ENCODE measurements at regions not wholly inside any gene's neighbourhood (a gene's known extent, or its start where the extent isn't known, plus 50 kb on each side); places are given as distances from the start of the nearest gene placed in this dataset.

DNA sequence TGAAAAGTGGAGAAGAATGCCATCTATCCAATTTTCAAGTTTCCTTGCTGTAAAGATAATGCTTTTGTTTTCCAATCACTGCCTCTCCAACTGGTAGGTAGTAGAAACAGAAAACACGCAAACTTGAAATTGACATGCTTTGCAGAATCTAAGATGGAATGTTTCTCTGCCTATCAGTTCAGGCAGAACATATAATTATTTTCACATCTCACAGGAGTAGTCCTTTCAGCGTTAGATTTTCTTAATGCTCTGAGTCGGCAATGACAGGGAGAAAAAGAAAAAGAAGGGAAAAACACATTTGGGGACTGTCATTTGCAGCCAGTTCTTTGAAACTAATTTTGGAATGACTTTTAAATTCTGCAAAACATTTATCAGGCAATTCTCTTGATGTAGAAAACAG, 818.7 kb upstream of the PTPRD start:
- Histone ChIP-seq H3K27me3 (ENCODE audit: control insufficient read depth, insufficient read depth, low read length) (no peaks in the 10 kb centered on the region), H3K27ac (ENCODE audit: low read length) (no peak overlapping the region), H3K4me3 (ENCODE audit: low read length) (no peak overlapping the region), H3K36me3 (ENCODE audit: control insufficient read depth, insufficient read depth, low read length) (no peaks in the 10 kb centered on the region), H3K4me1 (ENCODE audit: control insufficient read depth, insufficient read depth, low read length) (no peaks in the 10 kb centered on the region), H3K9me3 (ENCODE audit: control insufficient read depth, insufficient read depth, low read length) (peaks cover 4% of the 10 kb centered on the region)
- 82% methylated on average over 3 of the region's 3 CpGs for WGBS (ENCODE audit: insufficient coverage)
- intact Hi-C loops (cut with micrococcal nuclease): no loop called here
- DNase-seq: no peak
- no peaks in the 10 kb centered on the region for H3K27me3 Mint-ChIP-seq (ENCODE audit: low read depth in 2 of 2)
- no peak for ATAC-seq
- H3K27ac Mint-ChIP-seq: no peak overlapping the region
- H3K36me3 Mint-ChIP-seq: no peaks in the 10 kb centered on the region
- TF ChIP-seq, protein P1, sequence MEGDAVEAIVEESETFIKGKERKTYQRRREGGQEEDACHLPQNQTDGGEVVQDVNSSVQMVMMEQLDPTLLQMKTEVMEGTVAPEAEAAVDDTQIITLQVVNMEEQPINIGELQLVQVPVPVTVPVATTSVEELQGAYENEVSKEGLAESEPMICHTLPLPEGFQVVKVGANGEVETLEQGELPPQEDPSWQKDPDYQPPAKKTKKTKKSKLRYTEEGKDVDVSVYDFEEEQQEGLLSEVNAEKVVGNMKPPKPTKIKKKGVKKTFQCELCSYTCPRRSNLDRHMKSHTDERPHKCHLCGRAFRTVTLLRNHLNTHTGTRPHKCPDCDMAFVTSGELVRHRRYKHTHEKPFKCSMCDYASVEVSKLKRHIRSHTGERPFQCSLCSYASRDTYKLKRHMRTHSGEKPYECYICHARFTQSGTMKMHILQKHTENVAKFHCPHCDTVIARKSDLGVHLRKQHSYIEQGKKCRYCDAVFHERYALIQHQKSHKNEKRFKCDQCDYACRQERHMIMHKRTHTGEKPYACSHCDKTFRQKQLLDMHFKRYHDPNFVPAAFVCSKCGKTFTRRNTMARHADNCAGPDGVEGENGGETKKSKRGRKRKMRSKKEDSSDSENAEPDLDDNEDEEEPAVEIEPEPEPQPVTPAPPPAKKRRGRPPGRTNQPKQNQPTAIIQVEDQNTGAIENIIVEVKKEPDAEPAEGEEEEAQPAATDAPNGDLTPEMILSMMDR (IDR thresholded peaks at IDR 0.05): no peak
- H3K9me3 Mint-ChIP-seq: peaks cover 11 to 21% of the 10 kb centered on the region in 2 donors
- no peaks in the 10 kb centered on the region for H3K4me1 Mint-ChIP-seq
- H3K4me3 Mint-ChIP-seq: no peak overlapping the region

DNA sequence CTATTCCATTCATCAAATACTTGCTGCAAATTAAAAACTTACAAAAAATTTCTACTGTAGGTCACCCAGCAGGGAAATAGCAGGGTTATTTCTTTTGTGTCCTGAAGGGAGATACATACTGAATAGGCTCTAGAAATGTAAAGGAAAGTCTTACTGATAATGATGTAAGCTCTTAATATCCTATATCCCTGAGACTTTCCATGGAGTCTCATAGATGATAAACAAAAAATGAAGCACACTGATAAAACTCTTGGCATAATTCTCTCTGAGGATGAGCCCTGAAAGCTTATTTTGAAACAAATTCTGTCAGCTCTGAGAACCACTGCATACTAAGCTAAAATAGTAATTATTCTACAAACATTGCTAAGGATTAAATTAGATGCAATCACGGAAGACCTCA, 819.6 kb upstream of the PTPRD start:
- H3K27me3 ChIP-seq (ENCODE audit: control insufficient read depth, insufficient read depth, low read length): no peaks in the 10 kb centered on the region
- Mint-ChIP-seq H3K27ac (no peak overlapping the region), H3K4me3 (no peak overlapping the region), H3K27me3 (ENCODE audit: low read depth in 2 of 2) (no peaks in the 10 kb centered on the region), H3K9me3 (peaks cover 10 to 22% of the 10 kb centered on the region in 2 donors), H3K4me1 (no peaks in the 10 kb centered on the region), H3K36me3 (no peaks in the 10 kb centered on the region)
- H3K4me1 ChIP-seq (ENCODE audit: control insufficient read depth, insufficient read depth, low read length): no peaks in the 10 kb centered on the region
- 100% methylated on average over 1 of the region's 1 CpG for WGBS (ENCODE audit: insufficient coverage)
- intact Hi-C loops (cut with micrococcal nuclease): no loop called here
- peaks cover 4% of the 10 kb centered on the region for H3K9me3 ChIP-seq (ENCODE audit: control insufficient read depth, insufficient read depth, low read length)
- H3K4me3 ChIP-seq (ENCODE audit: low read length): no peak overlapping the region
- TF ChIP-seq, protein P1 (IDR thresholded peaks at IDR 0.05): no peak
- DNase-seq (no peak), ATAC-seq (no peak)
- no peaks in the 10 kb centered on the region for H3K36me3 ChIP-seq (ENCODE audit: control insufficient read depth, insufficient read depth, low read length)
- no peak overlapping the region for H3K27ac ChIP-seq (ENCODE audit: low read length)

DNA sequence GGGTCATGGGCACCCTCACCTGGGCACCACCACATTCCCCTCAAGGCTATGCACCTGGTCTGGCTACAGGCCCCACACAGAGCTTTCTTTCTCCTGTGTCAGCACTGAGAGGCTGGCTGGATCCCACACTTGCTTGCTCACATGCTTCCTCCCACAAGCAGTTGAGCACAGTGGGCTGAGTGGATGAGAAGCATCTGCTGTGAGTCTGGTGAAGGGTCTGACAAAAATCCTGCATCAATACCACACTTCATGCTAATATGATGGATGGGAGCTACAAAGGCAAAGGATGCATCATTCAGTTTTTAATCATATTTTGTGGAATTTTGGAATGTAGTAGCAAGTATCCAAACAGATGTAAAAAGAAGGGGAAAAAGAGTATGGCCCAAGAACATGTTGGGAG, 830.8 kb upstream of the PTPRD start:
- Mint-ChIP-seq H3K4me1 (no peaks in the 10 kb centered on the region), H3K4me3 (no peak overlapping the region)
- no peaks in the 10 kb centered on the region for H3K36me3 ChIP-seq (ENCODE audit: control insufficient read depth, insufficient read depth, low read length)

More for the DNA sequence above, 830.8 kb upstream of the PTPRD start:
- Mint-ChIP-seq H3K9me3 (peaks cover 21 to 43% of the 10 kb centered on the region in 2 donors), H3K36me3 (peaks cover 33% of the 10 kb centered on the region), H3K27ac (no peak overlapping the region), H3K27me3 (ENCODE audit: low read depth in 2 of 2) (no peaks in the 10 kb centered on the region)
- H3K4me1 ChIP-seq (ENCODE audit: control insufficient read depth, insufficient read depth, low read length): no peaks in the 10 kb centered on the region
- no peak overlapping the region for H3K4me3 ChIP-seq (ENCODE audit: low read length)
- peaks cover 12% of the 10 kb centered on the region for H3K9me3 ChIP-seq (ENCODE audit: control insufficient read depth, insufficient read depth, low read length)
- no peaks in the 10 kb centered on the region for H3K27me3 ChIP-seq (ENCODE audit: control insufficient read depth, insufficient read depth, low read length)
- no peak overlapping the region for H3K27ac ChIP-seq (ENCODE audit: low read length)
- ATAC-seq: no peak
- TF ChIP-seq, protein P1 (IDR thresholded peaks at IDR 0.05): no peak
- no peak for DNase-seq
- intact Hi-C loops (cut with micrococcal nuclease): no loop called here
